NOMO-1 treated with DMSO at 0.1 percent for 48 hours (cell line): ENCODE measurements at regions not wholly inside any gene's neighbourhood (a gene's known extent, or its start where the extent isn't known, plus 50 kb on each side); places are given as distances from the start of the nearest gene placed in this dataset.
"Not testable (repeated sequence)": the region's sequence is repeated elsewhere in the genome, so short reads cannot be mapped to it uniquely, and the experiment has no call there.

Experiments
- DNase-seq: peaks from one replicate; lab custom pipeline; 2025; ENCODE audit not compliant: unreplicated experiment; lab: John Stamatoyannopoulos, UW

DNA sequence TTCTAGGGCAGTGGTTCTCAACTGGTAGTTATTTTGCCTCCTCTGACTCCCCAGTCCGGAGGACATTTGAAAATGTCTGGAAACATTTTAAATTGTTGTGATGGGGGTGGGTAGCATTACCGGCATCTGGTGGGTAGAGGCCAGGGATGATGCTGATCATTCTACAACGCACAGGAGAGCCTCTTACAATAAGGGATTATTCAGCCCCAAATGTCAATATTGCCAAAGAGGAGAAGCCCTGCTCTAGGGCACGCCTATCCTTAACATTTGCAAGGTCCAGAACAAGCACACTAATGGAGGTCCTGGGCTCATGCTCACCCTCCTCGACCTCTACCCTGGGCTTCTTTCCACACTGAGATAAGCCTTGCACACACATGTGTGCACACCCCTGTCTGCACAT, 106.4 kb downstream of the MINAR1 start:
- no peak for DNase-seq

DNA sequence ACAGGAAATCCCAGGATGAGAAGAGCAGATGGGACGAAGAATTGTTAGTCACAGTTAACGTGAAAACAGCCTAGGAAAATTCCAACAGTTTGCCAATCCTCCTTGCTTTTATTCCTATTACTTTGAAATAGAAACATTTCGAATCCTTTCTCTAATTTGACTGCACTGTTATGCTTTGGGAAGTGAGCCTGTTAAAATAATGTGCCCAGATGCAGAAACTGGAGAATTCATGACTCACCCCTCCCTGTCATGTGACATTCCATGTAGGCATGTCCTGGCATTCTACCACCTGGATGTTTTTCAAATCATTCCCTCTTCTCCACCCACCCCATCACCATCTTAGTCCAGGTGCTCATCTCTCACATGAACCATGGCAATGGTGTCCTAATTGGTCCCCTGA, 107.3 kb downstream of the MINAR1 start:
- DNase-seq = no peak

DNA sequence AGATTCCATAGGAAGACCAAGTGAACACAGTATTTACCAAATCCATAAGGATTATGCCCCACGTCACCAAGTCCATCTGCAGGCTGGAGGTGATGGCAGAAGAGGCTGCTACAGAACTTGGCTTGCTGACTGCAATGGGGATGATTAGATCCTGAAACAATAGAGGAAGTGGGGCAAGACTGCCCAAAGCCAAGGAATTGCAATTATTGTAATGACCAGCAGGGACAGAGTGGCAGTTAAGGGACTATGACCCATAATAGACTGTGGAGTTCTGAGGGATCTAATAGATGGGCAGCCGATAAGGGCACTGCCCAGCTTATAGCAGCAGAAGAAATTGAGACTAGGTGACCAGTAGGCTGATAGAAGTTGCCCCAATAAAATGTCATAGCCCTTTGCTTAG, 108.4 kb downstream of the MINAR1 start:
- peak; percentile 32 for DNase-seq

DNA sequence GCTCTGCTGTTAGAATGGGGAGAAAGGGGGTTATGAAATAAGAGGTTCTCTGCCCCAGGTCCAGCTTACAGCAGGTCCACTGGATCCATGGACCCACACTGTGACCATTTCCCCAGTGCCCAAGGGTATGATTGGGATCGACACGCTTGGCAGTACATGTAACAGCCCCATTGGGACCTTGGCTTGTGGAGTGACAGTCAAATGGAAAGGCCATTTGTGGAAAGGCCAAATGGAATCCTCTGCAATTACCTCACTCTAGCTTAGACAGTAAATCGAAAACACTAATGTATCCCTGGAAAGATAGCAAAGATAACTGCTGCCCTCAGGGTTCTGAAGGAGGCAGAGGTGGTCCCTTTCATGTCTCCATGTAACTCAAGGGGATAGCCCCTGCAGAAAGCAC, 109.1 kb downstream of the MINAR1 start:
- DNase-seq = no peak

DNA sequence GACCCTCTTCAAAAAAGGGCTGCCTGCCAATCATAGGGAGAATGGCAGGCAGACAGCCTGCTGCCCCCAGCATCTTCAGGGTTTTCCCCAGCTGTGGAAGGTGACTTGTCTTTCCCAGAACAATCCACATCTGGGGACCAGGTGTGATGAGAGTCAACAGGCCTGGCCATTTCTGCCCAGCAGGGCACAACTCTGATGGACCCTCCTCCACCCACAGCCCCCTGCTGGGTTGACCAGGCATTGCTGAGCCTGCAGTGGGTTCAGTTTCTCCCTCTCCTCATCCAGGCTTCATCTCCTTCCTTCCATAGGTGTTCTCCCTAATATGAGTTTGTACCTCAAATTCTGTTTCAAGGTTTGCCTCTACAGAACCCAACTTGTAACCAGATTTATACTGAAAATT, 111.0 kb downstream of the MINAR1 start:
- no peak for DNase-seq

DNA sequence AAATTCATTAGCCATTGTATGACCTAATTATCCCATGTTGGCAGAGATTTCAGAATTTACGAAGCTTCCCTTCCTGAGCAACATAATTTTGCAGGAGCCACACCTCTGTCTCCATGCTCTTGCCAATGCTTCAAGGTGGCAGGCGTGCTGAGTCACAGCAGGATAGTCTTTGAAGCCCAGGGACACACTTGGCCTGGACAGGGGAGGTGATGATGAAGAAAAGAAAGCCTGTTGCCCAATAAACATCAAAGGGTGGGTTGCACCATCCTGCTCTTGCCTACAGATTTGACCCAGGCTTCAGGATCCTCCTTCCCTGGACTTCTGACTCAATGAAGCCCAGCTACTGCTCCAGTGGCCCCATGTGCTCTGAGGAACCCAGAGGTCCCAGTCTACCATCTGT, 117.1 kb downstream of the MINAR1 start:
- no peak for DNase-seq

DNA sequence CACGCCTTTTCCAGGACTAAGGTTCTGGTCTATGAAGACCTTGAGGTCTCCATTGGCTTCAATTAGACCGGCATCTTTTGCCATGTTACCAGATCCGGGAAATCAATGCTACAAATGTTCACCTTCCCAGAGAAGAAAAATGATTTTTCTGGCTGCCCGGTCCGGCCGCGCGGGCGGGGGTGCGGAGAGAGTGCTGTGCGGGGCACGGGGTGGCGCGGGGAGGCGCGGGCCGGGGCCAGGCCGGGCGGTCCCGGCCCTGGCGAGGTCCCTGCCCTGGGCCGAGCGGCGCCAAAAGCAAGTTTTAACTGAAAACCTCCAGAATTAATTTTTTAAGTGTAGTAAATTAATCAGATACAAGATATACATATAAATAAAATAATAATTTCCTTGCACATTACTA, 128.2 kb downstream of the MINAR1 start:
- no peak for DNase-seq

DNA sequence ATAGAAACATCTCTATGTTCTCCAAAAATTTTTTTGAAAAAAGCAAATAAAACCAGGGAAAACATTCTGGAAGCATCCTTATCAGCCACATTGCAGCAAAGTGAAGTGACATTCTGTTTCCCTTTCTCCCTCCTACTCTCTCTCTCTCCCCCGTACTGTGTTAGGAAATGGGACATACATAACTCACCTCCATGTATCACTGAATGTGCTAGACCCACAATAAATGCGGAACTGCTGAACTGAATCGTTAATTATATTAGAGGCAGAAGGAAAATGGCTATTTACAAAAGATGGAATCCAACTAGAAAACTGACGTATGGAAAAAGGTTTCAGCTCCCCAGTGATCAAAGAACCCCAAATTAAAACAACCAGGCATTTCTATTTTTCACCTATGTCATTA, 129.8 kb downstream of the MINAR1 start:
- peak; percentile 0 for DNase-seq

DNA sequence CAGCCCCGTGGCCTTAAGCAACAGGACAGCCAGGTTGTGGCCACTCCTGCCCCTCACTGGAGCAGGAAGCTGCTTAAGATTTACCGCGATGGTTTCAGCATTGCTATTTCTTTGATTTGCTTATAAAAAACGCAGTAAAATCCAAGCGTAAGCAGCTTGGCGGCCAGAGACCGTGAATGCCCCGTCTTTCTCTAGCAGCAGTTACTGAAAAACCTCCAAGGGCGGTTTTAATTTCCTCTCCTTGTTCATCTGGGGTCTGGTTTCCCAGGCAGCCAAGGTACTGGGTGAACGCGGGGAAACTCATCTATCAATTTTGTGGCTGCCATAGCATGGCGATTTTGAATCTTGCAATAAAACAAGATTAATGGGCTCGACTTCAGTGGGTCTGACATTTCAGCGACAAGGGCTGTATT, 130.3 kb downstream of the MINAR1 start:
- no peak for DNase-seq

DNA sequence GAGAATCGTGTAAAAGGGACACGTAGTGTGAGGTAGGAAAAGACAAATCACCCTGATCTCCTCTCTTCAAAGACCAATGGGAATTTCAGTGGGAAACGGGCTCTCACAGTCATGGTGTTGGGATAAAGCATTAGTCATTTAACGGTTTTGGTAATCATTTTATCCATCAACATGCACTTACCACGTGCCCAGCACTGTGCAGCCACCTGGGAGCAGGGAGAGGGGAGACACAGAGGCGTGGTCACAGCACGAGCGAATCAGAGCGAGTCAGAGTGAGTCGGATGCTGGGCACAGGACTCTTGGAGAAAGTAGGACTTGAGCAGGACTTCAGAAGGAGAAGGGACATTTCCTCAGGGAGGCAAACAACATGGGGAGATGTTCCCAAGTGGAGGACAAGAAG, 130.8 kb downstream of the MINAR1 start:
- DNase-seq = no peak

DNA sequence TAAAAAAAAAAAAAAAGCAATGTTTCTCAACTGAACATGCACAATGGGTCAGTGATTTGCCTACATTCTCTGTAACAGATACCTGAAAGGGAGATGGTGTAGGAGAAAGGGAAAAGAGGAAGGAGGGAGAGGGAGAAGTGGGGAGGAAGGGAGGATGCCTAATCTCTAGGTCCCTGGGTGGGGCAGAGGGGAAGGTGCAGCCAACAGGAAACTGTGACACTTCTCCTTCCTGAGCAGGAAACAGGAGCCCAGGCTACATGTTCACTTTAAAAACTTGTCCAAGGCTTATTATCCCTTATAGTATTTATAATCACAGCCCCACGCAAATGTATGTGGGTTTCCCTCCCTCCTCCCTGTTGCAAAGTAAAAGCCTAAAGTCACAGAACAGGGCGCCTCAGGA, 137.9 kb downstream of the MINAR1 start:
- no peak for DNase-seq

DNA sequence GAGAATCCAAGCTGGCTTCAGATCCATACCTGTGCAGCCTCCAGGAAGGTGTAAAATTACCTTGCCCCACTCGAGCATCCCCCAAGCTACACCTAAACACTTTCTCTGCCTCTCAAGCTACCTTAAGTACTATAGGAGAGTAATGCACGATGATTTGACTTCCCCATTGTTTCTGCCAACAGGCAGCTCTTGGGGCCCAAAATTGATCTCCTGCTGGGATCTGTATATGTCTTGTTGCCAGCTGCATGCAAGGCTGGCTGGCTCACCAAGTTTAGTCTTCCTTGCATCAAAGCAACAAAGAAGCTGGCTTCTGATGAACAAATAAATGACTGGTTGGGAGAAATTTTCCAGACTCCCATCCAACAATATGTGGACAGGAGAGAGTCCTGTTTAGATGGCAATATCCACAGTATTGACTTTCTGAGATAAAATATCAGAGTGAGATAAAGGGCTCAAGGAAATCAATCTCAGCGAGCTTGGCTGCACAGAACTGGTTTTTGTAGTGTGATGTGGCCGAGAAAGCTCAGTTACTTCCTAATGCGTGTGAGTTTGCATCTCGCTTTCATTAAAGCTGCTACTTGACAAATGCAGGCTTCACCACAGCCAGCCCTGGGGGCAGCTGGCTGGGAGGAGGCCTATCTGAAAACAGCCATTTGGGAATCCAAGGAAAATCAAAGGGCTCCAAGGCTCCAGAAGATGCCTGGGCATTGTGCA, 140.7 kb downstream of the MINAR1 start:
- DNase-seq = no peak

DNA sequence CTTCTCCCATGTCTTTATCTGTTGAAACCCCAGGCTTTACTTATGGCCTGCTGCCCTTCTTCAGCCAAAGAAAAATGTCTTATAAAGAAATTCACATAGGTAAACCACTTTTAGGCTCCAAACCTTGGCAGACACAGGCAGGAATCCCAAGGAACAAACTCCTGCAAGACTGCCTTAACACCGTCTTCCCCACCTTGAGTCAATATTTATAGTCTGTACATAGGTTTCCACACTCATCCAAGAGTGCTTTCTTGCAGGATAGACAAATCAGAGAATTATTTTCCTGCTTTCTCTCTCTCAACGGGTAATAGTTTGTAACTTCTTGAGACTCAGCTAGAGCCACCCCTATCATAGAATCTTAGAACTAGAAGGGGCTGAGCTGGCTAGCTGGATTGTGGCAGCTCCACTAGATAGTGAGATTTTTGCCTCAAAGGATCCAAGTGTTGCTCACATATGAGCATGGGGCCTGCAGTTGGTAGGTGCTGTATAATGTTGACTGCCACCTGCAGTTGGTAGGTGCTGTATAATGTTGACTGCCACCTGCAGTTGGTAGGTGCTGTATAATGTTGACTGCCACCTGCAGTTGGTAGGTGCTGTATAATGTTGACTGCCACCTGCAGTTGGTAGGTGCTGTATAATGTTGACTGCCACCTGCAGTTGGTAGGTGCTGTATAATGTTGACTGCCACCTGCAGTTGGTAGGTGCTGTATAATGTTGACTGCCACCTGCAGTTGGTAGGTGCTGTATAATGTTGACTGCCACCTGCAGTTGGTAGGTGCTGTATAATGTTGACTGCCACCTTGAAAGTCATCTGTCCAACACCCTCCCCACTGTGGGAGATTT, 142.5 kb downstream of the MINAR1 start:
- DNase-seq = not testable (repeated sequence)

DNA sequence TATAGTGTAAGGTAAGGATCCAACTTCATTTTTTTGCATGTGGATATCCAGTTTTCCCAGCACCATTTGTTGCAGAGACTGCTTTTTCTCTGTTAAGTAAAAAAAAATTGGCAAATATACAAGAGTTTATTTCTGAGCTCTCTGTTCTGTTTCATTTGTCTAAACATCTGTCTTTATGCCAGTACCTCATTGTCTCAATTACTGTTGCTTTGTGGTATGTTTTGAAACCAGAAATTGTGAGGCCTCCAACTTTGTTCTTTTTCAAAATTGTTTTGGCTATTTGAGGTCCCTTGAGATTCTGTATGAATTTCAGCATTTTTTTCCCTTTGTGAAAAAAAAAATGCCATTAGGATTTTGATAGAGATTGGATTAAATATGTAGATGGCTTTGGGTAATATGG, 150.5 kb downstream of the MINAR1 start:
- DNase-seq = no peak

DNA sequence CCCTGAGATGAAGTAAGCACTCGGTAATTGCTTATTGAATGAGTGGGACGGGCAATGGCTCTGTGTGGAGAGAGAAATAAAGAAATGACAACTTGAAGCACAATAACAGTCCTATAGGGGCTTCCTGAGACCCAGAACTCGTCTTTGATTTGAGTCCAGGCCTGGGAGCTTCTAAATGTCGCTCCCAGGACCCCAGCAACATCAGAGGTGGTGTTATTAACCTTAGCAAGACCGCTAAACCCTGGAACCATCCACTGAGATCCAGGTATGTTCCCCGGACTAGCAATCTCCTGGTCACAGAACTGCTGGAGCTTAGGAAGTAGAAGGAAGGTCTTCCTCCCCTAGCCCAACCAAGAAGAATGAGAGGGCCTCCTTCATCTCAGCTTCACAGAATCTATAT, 160.0 kb downstream of the MINAR1 start:
- no peak for DNase-seq

DNA sequence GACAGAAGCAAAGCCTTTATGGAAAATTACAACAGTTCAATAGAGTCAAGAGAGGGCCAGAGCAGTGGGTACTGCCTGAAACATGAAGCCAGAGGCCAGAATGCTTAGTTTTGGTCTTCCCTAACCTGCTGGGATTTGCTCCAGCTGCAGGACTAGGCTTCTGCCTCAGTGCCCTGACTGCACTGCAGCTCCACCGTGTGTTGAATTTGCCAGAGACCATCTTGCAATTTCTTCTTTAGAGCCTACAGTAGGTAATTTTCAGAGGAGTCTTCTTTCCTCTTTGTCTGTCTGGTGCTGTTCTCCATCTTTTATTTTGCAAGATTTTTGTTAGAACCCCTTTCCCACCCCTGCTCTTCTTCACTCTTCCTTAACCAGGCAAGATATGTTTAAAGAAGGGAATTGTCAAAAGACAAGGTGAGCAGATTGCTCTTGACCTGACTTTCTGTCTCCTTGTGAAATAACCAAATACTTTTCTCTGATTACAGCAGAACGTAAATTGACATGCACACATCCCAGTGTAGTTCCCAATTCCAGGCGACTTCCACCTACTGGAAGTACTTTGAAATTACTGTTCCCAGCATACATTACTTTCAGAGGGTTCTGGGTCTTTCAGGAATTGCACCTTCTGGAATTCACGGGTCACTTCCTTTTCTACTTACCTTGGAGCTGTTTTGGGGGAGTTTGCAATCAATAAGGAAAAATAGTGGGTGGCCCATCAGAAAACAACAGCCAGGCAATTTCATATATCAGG, 161.2 kb downstream of the MINAR1 start:
- DNase-seq = no peak

DNA sequence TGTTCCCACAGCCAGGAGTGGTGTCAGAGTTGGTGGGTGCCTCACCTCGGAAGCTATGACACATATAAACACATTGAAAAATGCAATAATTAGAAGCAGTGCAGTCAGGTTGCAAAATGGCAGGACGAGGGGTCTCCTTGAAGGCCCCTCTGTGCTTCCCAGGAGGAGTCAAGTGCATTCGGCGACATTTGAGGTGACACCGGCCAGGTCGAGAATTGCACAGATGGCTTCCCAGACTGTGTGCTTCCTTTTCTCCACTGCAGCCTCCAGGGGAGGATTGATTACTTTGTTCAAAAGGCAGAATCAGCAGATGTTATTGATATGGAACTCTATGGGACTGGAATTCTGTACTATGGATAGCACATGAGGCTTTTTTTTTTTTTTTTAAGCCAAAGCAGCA, 163.2 kb downstream of the MINAR1 start:
- no peak for DNase-seq

DNA sequence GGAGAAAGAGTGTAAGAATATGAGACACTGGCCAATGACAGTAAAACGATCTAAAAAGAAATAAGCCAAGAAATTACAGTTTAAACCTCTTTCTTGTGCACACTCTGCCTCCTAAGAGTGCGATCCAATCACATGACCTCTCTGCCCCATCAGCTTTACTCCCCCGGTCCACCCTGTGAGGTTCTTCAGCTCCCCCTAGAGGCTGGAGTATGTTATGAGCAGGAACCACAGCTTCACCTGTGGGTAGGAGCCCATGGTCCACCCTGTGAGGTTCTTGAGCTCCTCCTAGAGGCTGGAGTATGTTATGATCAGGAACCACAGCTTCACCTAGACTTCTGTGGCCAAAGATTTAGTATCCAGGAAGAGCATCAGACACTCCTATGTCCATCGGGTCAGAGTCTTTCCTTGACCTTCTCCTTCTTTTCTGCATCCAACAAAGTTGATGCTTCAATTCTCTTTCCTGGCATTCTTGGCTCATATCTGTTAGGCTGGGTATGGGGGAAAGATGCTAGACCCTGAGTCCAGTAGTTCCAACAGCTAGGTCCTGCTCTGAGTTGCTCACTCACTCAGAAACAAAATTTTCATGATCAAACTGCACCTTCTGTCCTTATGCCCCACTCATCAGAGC, 164.0 kb downstream of the MINAR1 start:
- DNase-seq = peak; percentile 89

DNA sequence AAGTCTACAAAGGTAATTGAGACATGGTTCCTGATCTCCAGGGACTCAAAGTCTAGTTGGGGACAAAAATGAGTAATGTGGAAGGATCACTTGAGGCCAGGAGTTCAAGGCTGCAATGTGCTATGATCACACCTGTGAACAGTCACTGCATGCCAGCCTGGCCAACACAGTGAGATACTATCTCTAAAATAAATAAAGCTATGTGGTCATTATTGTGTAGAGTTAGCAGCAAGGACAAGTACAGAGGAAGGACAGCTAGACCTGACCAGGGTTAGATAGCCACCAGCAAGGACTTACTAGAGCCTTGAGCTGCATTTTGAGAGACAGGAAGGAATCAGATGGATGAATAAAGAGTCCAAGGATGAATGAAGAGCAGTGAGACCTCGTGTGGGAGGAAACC, 166.5 kb downstream of the MINAR1 start:
- no peak for DNase-seq

DNA sequence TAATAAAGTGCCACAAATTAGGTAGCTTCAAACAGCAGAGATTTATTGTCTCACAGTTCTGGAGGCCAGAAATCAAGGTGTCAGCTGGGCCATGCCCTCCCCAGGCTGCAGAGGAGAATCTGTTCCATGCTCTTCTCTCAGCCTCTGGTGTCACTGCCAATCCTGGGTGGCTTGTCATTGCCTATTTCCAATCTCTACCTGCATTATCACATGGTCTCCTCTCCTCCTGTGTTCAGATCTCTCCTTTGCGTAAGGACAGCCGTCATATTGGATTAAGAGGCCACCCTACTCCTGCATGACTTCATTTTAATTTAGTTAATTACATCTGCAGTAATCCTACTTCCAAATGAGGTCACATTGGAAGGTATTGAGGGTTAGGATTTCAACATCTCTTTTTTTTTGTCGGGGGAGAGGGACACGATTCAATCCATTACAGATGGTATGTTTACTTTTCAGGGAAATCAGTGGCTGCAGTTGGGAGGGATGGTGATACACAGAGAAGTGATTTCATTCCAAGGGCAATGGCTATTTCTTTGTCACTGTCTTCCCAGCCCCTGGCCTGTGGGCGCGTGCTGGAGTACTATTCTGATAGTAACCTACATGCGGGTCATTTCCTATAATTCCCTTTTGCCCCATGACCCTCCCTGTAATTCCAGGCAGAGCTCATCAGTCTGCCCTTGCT, 169.4 kb downstream of the MINAR1 start:
- no peak for DNase-seq

DNA sequence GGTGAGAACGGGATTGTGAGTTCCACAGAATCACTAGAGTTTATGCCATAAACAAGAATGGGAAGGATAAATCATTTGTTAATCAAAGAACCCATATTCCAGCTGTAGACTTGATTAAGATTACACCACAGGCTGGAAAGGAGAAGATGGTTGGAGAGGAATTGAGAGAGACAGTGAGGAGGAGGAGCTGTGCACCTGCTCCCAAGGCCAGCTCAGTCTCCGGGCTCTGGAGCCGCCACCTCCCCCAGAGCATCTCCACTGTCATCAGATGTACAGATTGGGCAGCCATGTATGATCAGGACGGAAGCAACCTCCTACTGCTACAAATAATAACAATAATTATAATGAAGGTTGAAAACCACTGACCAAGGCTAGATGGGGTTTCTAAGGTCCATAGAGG, 170.0 kb downstream of the MINAR1 start:
- no peak for DNase-seq
